ENCODE measurements at regions not wholly inside any gene's neighbourhood (a gene's known extent, or its start where the extent isn't known, plus 50 kb on each side); places are given as distances from the start of the nearest gene placed in this dataset.

GRCh38 chr11:97850701-97851100 lies 1170.0 kb upstream of the CNTN5 start:
- TF ChIP-seq CTCF (conservative IDR thresholded peaks at IDR 0.05) = no peak
- H3K27ac ChIP-seq = no peak overlapping the region

- TF ChIP-seq CTCF (conservative IDR thresholded peaks at IDR 0.05) = no peak
- H3K27ac ChIP-seq = no peak overlapping the region
Measured at GRCh38 chr11:97854357-97854756, 1166.4 kb upstream of the CNTN5 start.

DNA sequence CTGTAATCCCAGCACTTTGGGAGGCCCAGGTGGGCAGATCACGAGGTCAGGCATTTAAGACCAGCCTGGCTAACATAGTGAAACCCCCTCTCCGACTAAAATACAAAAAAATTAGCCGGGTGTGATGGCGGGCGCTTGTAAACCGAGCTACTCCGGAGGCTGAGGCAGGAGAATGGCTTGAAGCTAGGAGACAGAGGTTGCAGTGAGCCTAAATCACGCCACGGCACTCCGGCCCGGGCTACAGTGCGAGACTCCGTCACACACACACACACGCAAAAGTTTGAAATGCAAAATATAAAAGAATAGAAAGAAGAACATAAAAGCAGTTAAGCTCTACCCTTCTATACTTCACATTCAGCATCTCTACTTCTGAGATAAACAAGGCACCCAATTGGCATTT lies 1165.9 kb upstream of the CNTN5 start:
- TF ChIP-seq CTCF (conservative IDR thresholded peaks at IDR 0.05) = no peak
- H3K27ac ChIP-seq = no peak overlapping the region

DNA sequence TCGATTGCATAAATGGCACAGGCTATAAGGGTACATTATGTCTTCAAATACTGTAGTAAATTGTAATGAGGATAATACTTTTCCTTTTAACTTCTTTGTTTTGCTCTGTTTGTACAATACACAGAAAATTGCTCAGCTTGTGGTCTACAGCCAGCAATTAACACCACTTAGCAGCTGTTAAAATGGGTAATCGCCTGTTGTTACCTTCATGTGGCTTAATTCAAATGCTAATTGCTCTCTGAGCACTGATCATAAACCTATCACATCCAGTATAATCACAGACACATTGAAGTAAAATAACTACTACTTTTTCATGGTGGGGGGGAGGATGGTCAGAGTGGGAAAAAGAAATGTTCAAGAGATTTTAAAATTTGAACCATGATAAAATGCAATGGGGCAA lies 1164.1 kb upstream of the CNTN5 start:
- TF ChIP-seq CTCF (conservative IDR thresholded peaks at IDR 0.05) = no peak
- no peak overlapping the region for H3K27ac ChIP-seq

DNA sequence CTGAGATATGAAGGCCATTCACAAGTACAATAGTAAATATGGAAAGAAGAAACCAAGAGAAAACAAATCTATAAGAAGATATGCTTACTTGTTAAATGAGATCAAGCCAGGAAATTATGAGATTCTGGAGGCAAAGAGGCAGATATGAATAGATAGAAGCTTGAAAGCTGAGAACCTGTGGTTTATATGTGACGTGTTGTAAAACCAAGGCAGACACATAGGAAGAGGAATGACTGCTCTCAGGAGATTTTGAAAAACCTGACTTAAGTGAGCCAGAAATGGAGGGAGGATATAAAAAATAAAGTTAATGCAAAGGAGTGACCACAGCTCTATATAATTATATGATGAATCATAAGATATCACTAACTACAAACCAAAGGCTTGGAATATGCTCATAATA lies 1160.5 kb upstream of the CNTN5 start:
- no peak for TF ChIP-seq CTCF (conservative IDR thresholded peaks at IDR 0.05)
- no peak overlapping the region for H3K27ac ChIP-seq

- TF ChIP-seq CTCF (conservative IDR thresholded peaks at IDR 0.05) = no peak
- no peak overlapping the region for H3K27ac ChIP-seq
Measured at GRCh38 chr11:97862021-97862420, 1158.7 kb upstream of the CNTN5 start.

DNA sequence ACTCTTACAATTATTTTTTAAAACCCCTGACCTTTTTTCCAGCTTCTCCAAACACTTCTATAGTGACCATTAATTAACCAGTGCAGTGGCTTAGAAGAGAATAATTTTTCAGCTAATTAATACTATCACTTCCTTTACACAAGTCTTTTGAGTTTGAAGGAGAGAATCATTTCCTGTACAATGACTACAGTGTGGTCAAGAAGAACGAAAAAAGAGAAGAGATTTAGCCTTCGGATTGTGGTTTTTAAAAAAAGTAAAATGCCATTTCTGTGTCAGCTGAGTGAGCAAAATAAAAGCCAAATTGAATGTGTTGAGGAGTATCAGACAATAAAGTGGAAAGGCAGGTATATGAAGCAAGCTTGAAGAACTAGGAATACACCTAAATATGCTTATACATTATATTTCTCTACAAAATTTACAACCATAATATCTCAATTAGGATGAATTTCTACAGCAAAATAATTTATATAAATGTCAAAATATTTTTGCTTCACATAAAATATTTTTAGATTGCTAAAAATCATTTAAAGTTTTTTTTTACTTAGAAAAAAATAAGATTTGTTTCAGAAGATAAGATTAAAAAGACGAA lies 1155.2 kb upstream of the CNTN5 start:
- no peak for TF ChIP-seq CTCF (conservative IDR thresholded peaks at IDR 0.05)
- no peak overlapping the region for H3K27ac ChIP-seq
